ENCODE measurements at regions not wholly inside any gene's neighbourhood (a gene's known extent, or its start where the extent isn't known, plus 50 kb on each side); places are given as distances from the start of the nearest gene placed in this dataset.

GRCh38 chr21:35644523-35644922, 415.8 kb downstream of the SETD4 start:
- no peak for TF ChIP-seq CTCF (IDR thresholded peaks at IDR 0.05)
- Mint-ChIP-seq H3K9me3 (no peaks in the 10 kb centered on the region), H3K27me3 (peaks cover 7% of the 10 kb centered on the region), H3K4me1 (ENCODE audit: low read depth) (no peaks in the 10 kb centered on the region), H3K36me3 (ENCODE audit: low read depth) (no peaks in the 10 kb centered on the region), H3K4me3 (no peak overlapping the region), H3K27ac (no peak overlapping the region)
- POLR2A ChIA-PET, result no interaction called here
- intact Hi-C loops (cut with micrococcal nuclease), result no loop called here
- CTCF ChIA-PET, result no interaction called here
- ATAC-seq, result no peak
- DNase-seq, result no peak

- intact Hi-C loops (cut with micrococcal nuclease), result no loop called here
- Mint-ChIP-seq H3K9me3 (no peaks in the 10 kb centered on the region), H3K4me3 (no peak overlapping the region), H3K36me3 (ENCODE audit: low read depth) (no peaks in the 10 kb centered on the region), H3K4me1 (ENCODE audit: low read depth) (no peaks in the 10 kb centered on the region), H3K27ac (no peak overlapping the region), H3K27me3 (peaks cover 7% of the 10 kb centered on the region)
- DNase-seq (no peak), ATAC-seq (no peak)
- no peak for TF ChIP-seq CTCF (IDR thresholded peaks at IDR 0.05)
- POLR2A ChIA-PET, result no interaction called here
- CTCF ChIA-PET, result no interaction called here
These were observed 417.1 kb downstream of the SETD4 start for GRCh38 chr21:35643176-35643575.

GRCh38 chr21:35641271-35642016, 418.9 kb downstream of the SETD4 start:
- no peaks in the 10 kb centered on the region for H3K4me1 Mint-ChIP-seq (ENCODE audit: low read depth)
- POLR2A ChIA-PET, result no interaction called here
- peaks cover 5% of the 10 kb centered on the region for H3K27me3 Mint-ChIP-seq
- no peak for TF ChIP-seq CTCF (IDR thresholded peaks at IDR 0.05)
- intact Hi-C loops (cut with micrococcal nuclease), result no loop called here
- H3K9me3 Mint-ChIP-seq, result no peaks in the 10 kb centered on the region
- CTCF ChIA-PET, result no interaction called here
- ATAC-seq (no peak), DNase-seq (no peak)
- H3K27ac Mint-ChIP-seq, result no peak overlapping the region
- H3K4me3 Mint-ChIP-seq, result no peak overlapping the region
- no peaks in the 10 kb centered on the region for H3K36me3 Mint-ChIP-seq (ENCODE audit: low read depth)

- DNase-seq (no peak), ATAC-seq (no peak)
- Mint-ChIP-seq H3K27ac (no peak overlapping the region), H3K9me3 (no peaks in the 10 kb centered on the region), H3K4me1 (ENCODE audit: low read depth) (no peaks in the 10 kb centered on the region), H3K27me3 (peaks cover 5% of the 10 kb centered on the region), H3K36me3 (ENCODE audit: low read depth) (no peaks in the 10 kb centered on the region), H3K4me3 (no peak overlapping the region)
- ChIA-PET POLR2A (no interaction called here), CTCF (no interaction called here)
- TF ChIP-seq CTCF (IDR thresholded peaks at IDR 0.05), result no peak
- intact Hi-C loops (cut with micrococcal nuclease), result no loop called here
These were observed 422.9 kb downstream of the SETD4 start for GRCh38 chr21:35637431-35637830.

GRCh38 chr21:35635994-35636393, 424.3 kb downstream of the SETD4 start:
- ChIA-PET POLR2A (no interaction called here), CTCF (no interaction called here)
- peaks cover 2% of the 10 kb centered on the region for H3K27me3 Mint-ChIP-seq
- ATAC-seq (no peak), DNase-seq (no peak)
- no peaks in the 10 kb centered on the region for H3K9me3 Mint-ChIP-seq
- H3K27ac Mint-ChIP-seq, result no peak overlapping the region
- TF ChIP-seq CTCF (IDR thresholded peaks at IDR 0.05), result no peak
- no peaks in the 10 kb centered on the region for H3K4me1 Mint-ChIP-seq (ENCODE audit: low read depth)
- no peak overlapping the region for H3K4me3 Mint-ChIP-seq
- intact Hi-C loops (cut with micrococcal nuclease), result no loop called here
- no peaks in the 10 kb centered on the region for H3K36me3 Mint-ChIP-seq (ENCODE audit: low read depth)

All from activated CD8-positive, alpha-beta T cell treated with anti-CD3 and anti-CD28 coated beads for 36 hours (primary cell).